Ishikawa (cell line): ENCODE measurements at regions not wholly inside any gene's neighbourhood (a gene's known extent, or its start where the extent isn't known, plus 50 kb on each side); places are given as distances from the start of the nearest gene placed in this dataset.

ENCODE experiments used
- CEBPB ChIP-seq: IDR thresholded peaks from 2 replicates; pipeline ENCODE4 v1.6.1; 2012
- EP300 ChIP-seq: IDR thresholded peaks from 2 replicates; pipeline ENCODE4 v1.6.1; 2012; ENCODE audit warnings: borderline replicate concordance
- FOXM1 ChIP-seq: IDR thresholded peaks from 2 replicates; pipeline ENCODE4 v1.6.1; 2012; ENCODE audit warnings: low read depth, borderline replicate concordance
- TAF1 ChIP-seq: IDR thresholded peaks from 2 replicates; pipeline ENCODE4 v1.6.1; 2012; ENCODE audit warnings: low read depth, mild to moderate bottlenecking
- TF ChIP-seq, protein P1 (sequence below): IDR thresholded peaks from 2 replicates; pipeline ENCODE4 v1.6.1; 2012
- TF ChIP-seq, protein P2 (sequence below): IDR thresholded peaks from 2 replicates; pipeline ENCODE4 v1.6.1; 2012; ENCODE audit warnings: low read depth, mild to moderate bottlenecking

DNA sequence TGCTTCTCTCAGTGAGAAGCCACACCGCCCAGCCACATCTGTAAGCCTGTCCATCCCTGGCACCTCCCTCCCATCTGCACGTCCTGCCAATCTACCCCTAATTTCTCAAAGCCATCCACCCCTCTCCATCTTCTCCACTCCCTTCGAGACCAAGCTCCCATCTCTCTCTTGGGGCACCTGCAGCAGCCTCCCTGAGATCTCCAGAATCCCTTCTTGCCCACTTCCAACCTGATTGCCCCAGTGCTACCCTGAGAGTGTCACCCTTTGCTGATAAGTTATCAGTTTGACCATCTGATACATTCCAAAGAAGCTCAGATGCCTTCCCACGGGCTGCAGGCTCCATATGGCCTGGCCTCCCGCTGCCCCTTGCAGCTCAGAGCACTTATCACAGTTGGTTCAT is 496.1 kb downstream of the SHQ1 start:
- no peak for TF ChIP-seq EP300
- TF ChIP-seq, protein P1, sequence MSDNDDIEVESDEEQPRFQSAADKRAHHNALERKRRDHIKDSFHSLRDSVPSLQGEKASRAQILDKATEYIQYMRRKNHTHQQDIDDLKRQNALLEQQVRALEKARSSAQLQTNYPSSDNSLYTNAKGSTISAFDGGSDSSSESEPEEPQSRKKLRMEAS: no peak
- no peak for TF ChIP-seq CEBPB
- TF ChIP-seq TAF1: no peak
- TF ChIP-seq FOXM1: no peak
- TF ChIP-seq, protein P2, sequence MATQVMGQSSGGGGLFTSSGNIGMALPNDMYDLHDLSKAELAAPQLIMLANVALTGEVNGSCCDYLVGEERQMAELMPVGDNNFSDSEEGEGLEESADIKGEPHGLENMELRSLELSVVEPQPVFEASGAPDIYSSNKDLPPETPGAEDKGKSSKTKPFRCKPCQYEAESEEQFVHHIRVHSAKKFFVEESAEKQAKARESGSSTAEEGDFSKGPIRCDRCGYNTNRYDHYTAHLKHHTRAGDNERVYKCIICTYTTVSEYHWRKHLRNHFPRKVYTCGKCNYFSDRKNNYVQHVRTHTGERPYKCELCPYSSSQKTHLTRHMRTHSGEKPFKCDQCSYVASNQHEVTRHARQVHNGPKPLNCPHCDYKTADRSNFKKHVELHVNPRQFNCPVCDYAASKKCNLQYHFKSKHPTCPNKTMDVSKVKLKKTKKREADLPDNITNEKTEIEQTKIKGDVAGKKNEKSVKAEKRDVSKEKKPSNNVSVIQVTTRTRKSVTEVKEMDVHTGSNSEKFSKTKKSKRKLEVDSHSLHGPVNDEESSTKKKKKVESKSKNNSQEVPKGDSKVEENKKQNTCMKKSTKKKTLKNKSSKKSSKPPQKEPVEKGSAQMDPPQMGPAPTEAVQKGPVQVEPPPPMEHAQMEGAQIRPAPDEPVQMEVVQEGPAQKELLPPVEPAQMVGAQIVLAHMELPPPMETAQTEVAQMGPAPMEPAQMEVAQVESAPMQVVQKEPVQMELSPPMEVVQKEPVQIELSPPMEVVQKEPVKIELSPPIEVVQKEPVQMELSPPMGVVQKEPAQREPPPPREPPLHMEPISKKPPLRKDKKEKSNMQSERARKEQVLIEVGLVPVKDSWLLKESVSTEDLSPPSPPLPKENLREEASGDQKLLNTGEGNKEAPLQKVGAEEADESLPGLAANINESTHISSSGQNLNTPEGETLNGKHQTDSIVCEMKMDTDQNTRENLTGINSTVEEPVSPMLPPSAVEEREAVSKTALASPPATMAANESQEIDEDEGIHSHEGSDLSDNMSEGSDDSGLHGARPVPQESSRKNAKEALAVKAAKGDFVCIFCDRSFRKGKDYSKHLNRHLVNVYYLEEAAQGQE: no peak
